A549 (cell line): ENCODE measurements at regions not wholly inside any gene's neighbourhood (a gene's known extent, or its start where the extent isn't known, plus 50 kb on each side); places are given as distances from the start of the nearest gene placed in this dataset.

ENCODE experiments used
- ATAC-seq, 2 experiments: fragments of 200-7000 bp in 1 of 2; fragments of >200 bp in 1 of 2; cut with Nextera tagmentation in 1 of 2; cut with Tn5 transposase in 1 of 2; 3 replicates each; pipeline versions ENCODE4 v1.8.0 to v1.9.1; 2018 to 2020; ENCODE audit warnings: mild to moderate bottlenecking in 1 of 2, moderate library complexity in 1 of 2
- CTCF ChIA-PET: fragments of 300-600 bp; sonication (Branson Sonifier 250); formaldehyde crosslinking; extraction: SDS; loops from one replicate; lab custom pipeline; 2021; ENCODE audit warnings: antibody characterized with exemption, inconsistent platforms; lab: Yijun Ruan, JAX
- POLR2A ChIA-PET: fragments of 350-600 bp; formaldehyde crosslinking; extraction: SDS; loops from one replicate; lab custom pipeline; 2021; ENCODE audit warnings: antibody characterized with exemption, inconsistent platforms; lab: Yijun Ruan, JAX
- DNase-seq, 2 experiments: peaks; one replicate each; pipeline versions ENCODE4 v3.0.0 to v3.0.0-alpha.2; 2011 to 2016; ENCODE audit warnings: low read depth in 1 of 2, low spot score in 1 of 2
- FAIRE-seq: peaks from 2 replicates; lab custom pipeline; 2011; peaks lifted over from hg19 to GRCh38; lab: Jason Lieb, UNC
- H3K27ac ChIP-seq, 2 experiments: fragments of >200 bp; sonication (Bioruptor Twin); formaldehyde crosslinking; 3 replicates each; pipeline ENCODE4 v1.5.1; 2016 to 2017
- H3K4me1 ChIP-seq: fragments of >200 bp; sonication (Bioruptor Twin); formaldehyde crosslinking; 3 replicates; pipeline ENCODE4 v1.6.1; 2016
- H3K4me2 ChIP-seq: fragments of >200 bp; sonication (Bioruptor Twin); formaldehyde crosslinking; 3 replicates; pipeline ENCODE4 v1.6.1; 2016
- H3K4me3 ChIP-seq: fragments of >200 bp; sonication (Bioruptor Twin); formaldehyde crosslinking; 3 replicates; pipeline ENCODE4 v1.5.1; 2016
- H3K9me3 ChIP-seq: fragments of >200 bp; sonication (Bioruptor Twin); formaldehyde crosslinking; 3 replicates; pipeline ENCODE4 v1.6.1; 2016
- ATOH8 ChIP-seq: fragments of 250-450 bp; sonication (Bioruptor Pico); IDR thresholded peaks from 2 replicates; pipeline ENCODE4 v1.5.0; 2020; ENCODE audit warnings: low read depth, mild to moderate bottlenecking, moderate library complexity
- E2F6 ChIP-seq: IDR thresholded peaks from 2 replicates; pipeline ENCODE4 v1.6.1; 2012; ENCODE audit warnings: low read depth, borderline replicate concordance
- EHF ChIP-seq: fragments of 250-450 bp; sonication (Bioruptor Pico); IDR thresholded peaks from 2 replicates; pipeline ENCODE4 v1.5.0; 2020; ENCODE audit warnings: mild to moderate bottlenecking
- EHMT2 ChIP-seq: fragments of 200-600 bp; sonication (generic); IDR thresholded peaks from 2 replicates; pipeline ENCODE4 v1.6.1; 2016; ENCODE audit warnings: antibody characterized with exemption, low read depth, mild to moderate bottlenecking, moderate library complexity
- ELK1 ChIP-seq: fragments of 150-350 bp; IDR thresholded peaks from 2 replicates; pipeline ENCODE4 v1.6.1; 2014; ENCODE audit warnings: low read depth, mild to moderate bottlenecking, low read length
- HDAC2 ChIP-seq: fragments of 200-600 bp; sonication (generic); IDR thresholded peaks from 2 replicates; pipeline ENCODE4 v1.6.1; 2016
- HMGXB4 ChIP-seq: fragments of 250-450 bp; sonication (Bioruptor Pico); IDR thresholded peaks from 2 replicates; pipeline ENCODE4 v1.5.0; 2021; ENCODE audit warnings: mild to moderate bottlenecking, moderate library complexity, borderline replicate concordance
- MAX ChIP-seq: IDR thresholded peaks from 2 replicates; pipeline ENCODE4 v1.6.1; 2012
- NR3C1 ChIP-seq: fragments of >200 bp; sonication (Bioruptor Twin); formaldehyde crosslinking; IDR thresholded peaks from 3 replicates; pipeline ENCODE4 v1.6.1; 2017
- PBX3 ChIP-seq: IDR thresholded peaks from 2 replicates; pipeline ENCODE4 v1.6.1; 2012
- POLR2AphosphoS2 ChIP-seq: conservative IDR thresholded peaks from 2 replicates; pipeline ENCODE4 v1.6.1; 2012; ENCODE audit warnings: low read length, improper control_type of control experiment, inconsistent platforms
- REST ChIP-seq: fragments of 200-600 bp; sonication (generic); IDR thresholded peaks from 2 replicates; pipeline ENCODE4 v1.6.1; 2016; ENCODE audit warnings: antibody characterized with exemption, mild to moderate bottlenecking, moderate library complexity
- RNF2 ChIP-seq: fragments of 200-600 bp; sonication (generic); IDR thresholded peaks from 2 replicates; pipeline ENCODE4 v1.6.1; 2016; ENCODE audit warnings: low read depth, mild to moderate bottlenecking, antibody characterized with exemption, moderate library complexity, borderline replicate concordance
- SMC3 ChIP-seq: fragments of >200 bp; sonication (Bioruptor Twin); formaldehyde crosslinking; IDR thresholded peaks from 3 replicates; pipeline ENCODE4 v1.6.1; 2018; ENCODE audit warnings: inconsistent platforms
- TFCP2L1 ChIP-seq: fragments of 250-450 bp; sonication (Bioruptor Pico); IDR thresholded peaks from 2 replicates; pipeline ENCODE4 v1.5.0; 2021; ENCODE audit warnings: mild to moderate bottlenecking
- TP53 ChIP-seq: fragments of 250-450 bp; sonication (Bioruptor Pico); IDR thresholded peaks from 2 replicates; pipeline ENCODE4 v1.5.0; 2021; ENCODE audit warnings: mild to moderate bottlenecking, moderate library complexity
- ZSCAN20 ChIP-seq: fragments of 250-450 bp; sonication (Bioruptor Pico); IDR thresholded peaks from 2 replicates; pipeline ENCODE4 v1.8.0; 2022; ENCODE audit warnings: mild to moderate bottlenecking, moderate library complexity
- WGBS: methylation state at CpG from one replicate; pipeline ENCODE4 v1.1.6; 2017; ENCODE audit errors: missing lambda C conversion rate; 5-methylcytosine and 5-hydroxymethylcytosine counted together

GRCh38 chr13:63999614-64000305, 2584.1 kb upstream of the PCDH20 start (continued):
- TF ChIP-seq MAX = no peak
- TF ChIP-seq POLR2AphosphoS2 = no peak
- TF ChIP-seq TFCP2L1 (CRISPR knock-in tag) = no peak
- TF ChIP-seq E2F6 = no peak
- no peak for TF ChIP-seq ATOH8 (CRISPR knock-in tag)
- no peak for TF ChIP-seq ZSCAN20
- TF ChIP-seq NR3C1 = no peak

GRCh38 chr13:63983366-63983765, 2567.7 kb upstream of the PCDH20 start:
- Histone ChIP-seq H3K4me1 (no peaks in the 10 kb centered on the region), H3K9me3 (no peaks in the 10 kb centered on the region), H3K27ac (no peak overlapping the region), H3K4me3 (no peak overlapping the region)
- CTCF ChIA-PET = no interaction called here
- ATAC-seq (no peak), DNase-seq (no peak)
- TF ChIP-seq ELK1 (no peak), RNF2 (no peak), TP53 (no peak), REST (no peak), SMC3 (no peak), HDAC2 (no peak), EHMT2 (no peak), EHF (CRISPR knock-in tag) (no peak), PBX3 (no peak), HMGXB4 (CRISPR knock-in tag) (no peak)
- TF ChIP-seq, all 56 proteins: peak for 0
- no peak for FAIRE-seq
- no peak overlapping the region for H3K4me2 ChIP-seq
- POLR2A ChIA-PET = no interaction called here
- WGBS = 8% methylated on average over 1 of the region's 1 CpG
